ENCODE measurements at regions not wholly inside any gene's neighbourhood (a gene's known extent, or its start where the extent isn't known, plus 50 kb on each side); places are given as distances from the start of the nearest gene placed in this dataset.
"Not testable (repeated sequence)": the region's sequence is repeated elsewhere in the genome, so short reads cannot be mapped to it uniquely, and the experiment has no call there.

DNA sequence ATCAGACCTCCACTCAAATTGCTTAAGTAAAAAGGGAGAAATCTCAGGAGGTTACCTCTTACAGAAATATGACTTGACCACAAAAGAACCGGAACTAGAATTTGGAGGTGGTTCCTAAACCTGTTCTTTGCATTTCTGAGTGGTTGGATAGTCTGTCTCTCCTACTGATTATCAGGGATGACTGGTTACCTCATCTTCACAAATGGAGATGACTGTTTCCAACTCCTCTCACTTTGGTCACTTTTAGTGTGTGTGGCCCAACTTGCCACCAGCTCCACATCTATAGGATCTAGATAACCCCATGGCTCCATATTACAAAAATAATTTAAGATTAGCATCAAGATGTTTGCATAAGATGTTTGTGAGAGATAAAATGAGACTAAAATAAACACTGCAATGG is 95.5 kb downstream of the CCDC71L start:
- H3K4me3 Mint-ChIP-seq, result no peak overlapping the region
- intact Hi-C loops (cut with micrococcal nuclease), result no loop called here
- no peaks in the 10 kb centered on the region for H3K27me3 Mint-ChIP-seq (ENCODE audit: insufficient read depth)
- H3K27ac Mint-ChIP-seq, result no peak overlapping the region
- H3K4me1 Mint-ChIP-seq (ENCODE audit: low read depth), result peaks cover 6% of the 10 kb centered on the region
- no peak for DNase-seq (ENCODE audit: low spot score)
- H3K9me3 Mint-ChIP-seq, result peaks cover 15% of the 10 kb centered on the region
- H3K36me3 Mint-ChIP-seq (ENCODE audit: low read depth), result no peaks in the 10 kb centered on the region

GRCh38 chr7:106563466-106564150 is 97.3 kb downstream of the CCDC71L start:
- intact Hi-C loops (cut with micrococcal nuclease), result no loop called here
- H3K4me1 Mint-ChIP-seq (ENCODE audit: low read depth), result peaks cover 3% of the 10 kb centered on the region
- H3K27me3 Mint-ChIP-seq (ENCODE audit: insufficient read depth), result no peaks in the 10 kb centered on the region
- no peak overlapping the region for H3K27ac Mint-ChIP-seq
- H3K4me3 Mint-ChIP-seq, result no peak overlapping the region
- H3K9me3 Mint-ChIP-seq, result peaks cover 15% of the 10 kb centered on the region
- H3K36me3 Mint-ChIP-seq (ENCODE audit: low read depth), result no peaks in the 10 kb centered on the region
- no peak for DNase-seq (ENCODE audit: low spot score)

DNA sequence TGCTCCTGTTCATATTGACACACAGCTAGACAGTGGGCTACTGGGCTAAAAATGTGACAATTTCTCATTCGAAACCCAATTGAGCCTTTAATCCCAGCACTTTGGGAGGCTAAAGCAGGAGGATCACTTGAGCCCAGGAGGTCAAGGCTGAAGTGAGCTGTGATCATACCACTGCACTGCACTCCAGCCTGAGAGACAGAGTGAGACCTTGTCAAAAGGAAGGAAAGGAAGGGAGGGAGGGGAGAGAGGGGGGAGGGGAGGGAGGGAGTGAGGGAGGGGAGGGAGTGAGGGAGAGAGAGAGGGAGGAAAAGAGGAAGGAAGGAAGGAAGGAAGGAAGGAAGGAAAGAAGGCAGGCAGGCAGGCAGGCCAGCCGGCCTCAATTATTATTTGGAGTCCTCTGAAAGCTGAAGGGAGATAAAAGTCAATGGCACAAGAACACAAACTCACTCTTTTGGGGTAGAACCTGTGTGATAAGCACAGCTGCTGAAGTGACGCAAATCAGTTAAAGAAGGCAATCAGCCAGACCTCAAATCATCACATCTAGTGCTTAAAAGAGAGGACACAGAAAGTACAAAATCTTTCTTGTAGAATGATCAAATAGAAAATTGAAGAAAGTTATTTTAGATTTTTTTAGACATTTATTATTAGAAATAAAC is 98.1 kb downstream of the CCDC71L start:
- peaks cover 13% of the 10 kb centered on the region for H3K9me3 Mint-ChIP-seq
- no peak overlapping the region for H3K27ac Mint-ChIP-seq
- no peaks in the 10 kb centered on the region for H3K4me1 Mint-ChIP-seq (ENCODE audit: low read depth)
- DNase-seq (ENCODE audit: low spot score), result no peak
- H3K27me3 Mint-ChIP-seq (ENCODE audit: insufficient read depth), result peaks cover 2% of the 10 kb centered on the region
- intact Hi-C loops (cut with micrococcal nuclease), result no loop called here
- no peak overlapping the region for H3K4me3 Mint-ChIP-seq
- no peaks in the 10 kb centered on the region for H3K36me3 Mint-ChIP-seq (ENCODE audit: low read depth)

DNA sequence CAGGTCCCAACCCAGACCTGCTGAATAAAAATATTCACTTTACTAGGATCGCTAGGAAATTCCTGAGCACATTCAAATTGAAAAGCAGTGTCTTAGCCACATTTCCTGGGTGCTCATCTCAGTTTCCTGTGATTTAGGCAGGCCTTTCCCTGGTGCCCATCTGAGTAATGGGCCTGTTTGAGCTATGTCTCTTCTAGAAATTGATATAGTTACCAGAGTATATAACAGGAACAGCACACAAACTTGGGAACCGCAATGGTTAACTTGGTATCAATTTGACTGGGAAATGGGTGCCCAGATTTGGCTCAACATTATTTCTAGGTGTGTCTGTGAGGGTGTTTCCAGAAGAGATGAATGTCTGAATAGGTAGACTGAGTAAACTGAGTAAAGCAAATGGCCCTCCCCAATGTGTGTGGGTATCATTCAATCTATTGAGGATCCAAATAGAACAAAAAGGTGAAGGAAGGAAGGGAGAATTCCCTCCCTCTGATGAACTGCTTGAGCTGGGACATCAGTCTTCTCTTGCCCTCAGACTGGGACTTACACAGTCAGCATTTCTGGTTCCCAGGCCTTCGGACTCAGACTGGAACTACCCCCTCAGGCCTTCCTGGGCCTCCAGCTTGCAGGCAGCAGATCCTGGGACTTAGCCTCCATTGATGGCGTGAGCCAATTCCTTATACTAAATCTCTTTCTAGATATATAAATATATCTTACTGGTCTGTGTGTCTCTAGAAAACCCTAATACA is 99.1 kb downstream of the CCDC71L start:
- Mint-ChIP-seq H3K4me3 (no peak overlapping the region), H3K36me3 (ENCODE audit: low read depth) (no peaks in the 10 kb centered on the region), H3K9me3 (peaks cover 5% of the 10 kb centered on the region), H3K27me3 (ENCODE audit: insufficient read depth) (peaks cover 2% of the 10 kb centered on the region), H3K4me1 (ENCODE audit: low read depth) (no peaks in the 10 kb centered on the region), H3K27ac (no peak overlapping the region)
- no peak for DNase-seq (ENCODE audit: low spot score)
- intact Hi-C loops (cut with micrococcal nuclease), result no loop called here

- no peak overlapping the region for H3K27ac Mint-ChIP-seq
Observed at GRCh38 chr7:106561151-106561550, 99.8 kb downstream of the CCDC71L start.

DNA sequence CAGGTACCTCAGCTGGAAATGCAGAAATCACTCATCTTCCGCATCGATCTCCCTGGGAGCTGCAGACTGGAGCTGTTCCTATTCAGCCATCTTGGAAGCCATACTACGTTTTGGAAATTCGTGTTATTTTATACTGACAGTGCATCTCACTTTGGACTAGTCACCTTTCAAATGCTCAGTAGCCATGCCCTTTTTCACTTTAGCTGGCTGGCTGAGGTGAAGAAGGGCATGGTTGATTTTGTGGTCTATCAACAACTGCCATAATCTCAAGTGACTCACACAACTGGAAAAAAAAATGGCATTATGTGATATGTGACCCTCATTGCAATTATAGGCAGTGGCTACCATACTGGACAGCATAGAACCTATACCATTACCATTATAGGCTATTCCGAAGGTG is 100.5 kb downstream of the CCDC71L start:
- no peak overlapping the region for H3K27ac Mint-ChIP-seq
- no peaks in the 10 kb centered on the region for H3K4me1 Mint-ChIP-seq (ENCODE audit: low read depth)
- H3K27me3 Mint-ChIP-seq (ENCODE audit: insufficient read depth), result peaks cover 2% of the 10 kb centered on the region
- H3K36me3 Mint-ChIP-seq (ENCODE audit: low read depth), result no peaks in the 10 kb centered on the region
- intact Hi-C loops (cut with micrococcal nuclease), result no loop called here
- H3K9me3 Mint-ChIP-seq, result no peaks in the 10 kb centered on the region
- DNase-seq (ENCODE audit: low spot score), result no peak
- H3K4me3 Mint-ChIP-seq, result no peak overlapping the region

More at GRCh38 chr7:106561151-106561550, 99.8 kb downstream of the CCDC71L start:
- Mint-ChIP-seq H3K4me1 (ENCODE audit: low read depth) (no peaks in the 10 kb centered on the region), H3K27me3 (ENCODE audit: insufficient read depth) (peaks cover 2% of the 10 kb centered on the region), H3K36me3 (ENCODE audit: low read depth) (no peaks in the 10 kb centered on the region), H3K4me3 (no peak overlapping the region), H3K9me3 (no peaks in the 10 kb centered on the region)
- no peak for DNase-seq (ENCODE audit: low spot score)
- intact Hi-C loops (cut with micrococcal nuclease), result no loop called here

GRCh38 chr7:106556244-106556643 is 104.7 kb downstream of the CCDC71L start:
- H3K9me3 Mint-ChIP-seq; H3K36me3 Mint-ChIP-seq (ENCODE audit: low read depth); intact Hi-C loops (cut with micrococcal nuclease); DNase-seq (ENCODE audit: low spot score); H3K4me1 Mint-ChIP-seq (ENCODE audit: low read depth); H3K27me3 Mint-ChIP-seq (ENCODE audit: insufficient read depth); H3K4me3 Mint-ChIP-seq; H3K27ac Mint-ChIP-seq: not testable (repeated sequence)

GRCh38 chr7:106554623-106555022 is 106.3 kb downstream of the CCDC71L start:
- H3K4me3 Mint-ChIP-seq; intact Hi-C loops (cut with micrococcal nuclease); H3K27ac Mint-ChIP-seq; H3K4me1 Mint-ChIP-seq (ENCODE audit: low read depth); H3K36me3 Mint-ChIP-seq (ENCODE audit: low read depth); DNase-seq (ENCODE audit: low spot score); H3K27me3 Mint-ChIP-seq (ENCODE audit: insufficient read depth); H3K9me3 Mint-ChIP-seq: not testable (repeated sequence)

DNA sequence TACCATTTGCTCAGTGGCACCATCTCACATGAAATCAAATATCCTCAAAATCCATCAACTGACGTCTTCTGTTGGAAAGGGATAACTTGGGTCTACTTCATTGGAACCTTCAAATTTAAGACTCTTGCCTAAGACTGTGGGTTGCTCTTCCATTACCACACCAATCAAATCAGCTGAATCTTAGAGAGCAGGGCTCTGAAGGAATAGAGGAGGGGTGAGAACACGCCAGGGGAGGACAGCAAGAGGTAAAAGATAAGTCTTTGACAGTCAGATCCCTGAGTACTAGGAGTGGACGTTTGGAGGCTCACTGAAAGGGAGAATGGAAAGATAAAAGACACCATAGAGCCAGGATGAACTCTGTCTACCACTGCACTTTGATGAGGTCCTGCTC is 107.5 kb downstream of the CCDC71L start:
- DNase-seq (ENCODE audit: low spot score), result no peak
- no peak overlapping the region for H3K27ac Mint-ChIP-seq
- peaks cover 2% of the 10 kb centered on the region for H3K27me3 Mint-ChIP-seq (ENCODE audit: insufficient read depth)
- H3K4me3 Mint-ChIP-seq, result no peak overlapping the region
- H3K4me1 Mint-ChIP-seq (ENCODE audit: low read depth), result no peaks in the 10 kb centered on the region
- no peaks in the 10 kb centered on the region for H3K9me3 Mint-ChIP-seq
- H3K36me3 Mint-ChIP-seq (ENCODE audit: low read depth), result peaks cover 3% of the 10 kb centered on the region
- intact Hi-C loops (cut with micrococcal nuclease), result no loop called here

DNA sequence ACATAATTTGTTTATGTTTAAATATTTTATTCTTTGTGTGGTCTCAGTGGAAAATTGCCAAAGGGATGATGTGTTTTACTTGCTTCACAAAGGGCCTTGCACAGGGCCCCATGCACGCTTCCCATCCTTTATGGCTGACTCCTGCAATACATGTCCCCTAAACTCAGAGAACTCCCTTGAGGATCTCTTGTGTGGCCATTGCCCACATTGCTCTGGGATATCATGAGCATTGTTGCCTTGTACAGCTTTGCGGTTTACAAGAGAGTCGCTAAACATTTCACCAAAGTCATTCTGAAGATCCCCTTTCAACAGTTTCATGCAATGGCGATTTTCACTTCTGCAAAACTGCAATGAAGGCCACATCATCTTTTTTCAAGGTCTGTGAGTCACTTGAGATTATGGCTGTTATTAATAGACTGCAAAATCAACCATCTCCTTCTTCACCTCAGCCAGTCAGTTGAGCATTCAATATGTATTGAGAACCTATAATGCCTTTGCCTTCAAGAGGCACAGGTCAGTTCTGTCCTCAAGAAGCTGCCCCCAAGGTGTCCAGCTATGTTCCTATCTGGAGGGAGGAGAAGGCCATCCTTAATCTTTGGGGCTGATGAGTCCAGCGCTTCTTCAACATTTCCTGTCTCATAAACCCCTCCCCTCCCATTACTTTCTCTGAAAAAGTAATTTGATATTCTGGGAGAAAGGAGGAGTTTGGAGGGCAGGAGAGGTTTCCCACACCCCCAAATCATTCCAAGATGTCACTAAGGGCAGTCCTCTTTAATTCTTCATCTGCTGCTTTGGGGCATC is 108.1 kb downstream of the CCDC71L start:
- Mint-ChIP-seq H3K36me3 (ENCODE audit: low read depth) (peaks cover 3% of the 10 kb centered on the region), H3K9me3 (no peaks in the 10 kb centered on the region), H3K4me1 (ENCODE audit: low read depth) (no peaks in the 10 kb centered on the region), H3K27ac (no peak overlapping the region), H3K4me3 (no peak overlapping the region), H3K27me3 (ENCODE audit: insufficient read depth) (no peaks in the 10 kb centered on the region)
- no peak for DNase-seq (ENCODE audit: low spot score)
- intact Hi-C loops (cut with micrococcal nuclease), result no loop called here

- Mint-ChIP-seq H3K27ac (no peak overlapping the region), H3K27me3 (ENCODE audit: insufficient read depth) (no peaks in the 10 kb centered on the region), H3K4me1 (ENCODE audit: low read depth) (no peaks in the 10 kb centered on the region), H3K4me3 (no peak overlapping the region), H3K9me3 (no peaks in the 10 kb centered on the region), H3K36me3 (ENCODE audit: low read depth) (peaks cover 3% of the 10 kb centered on the region)
- no peak for DNase-seq (ENCODE audit: low spot score)
- intact Hi-C loops (cut with micrococcal nuclease), result no loop called here
Observed at GRCh38 chr7:106551936-106552335, 109.0 kb downstream of the CCDC71L start.

DNA sequence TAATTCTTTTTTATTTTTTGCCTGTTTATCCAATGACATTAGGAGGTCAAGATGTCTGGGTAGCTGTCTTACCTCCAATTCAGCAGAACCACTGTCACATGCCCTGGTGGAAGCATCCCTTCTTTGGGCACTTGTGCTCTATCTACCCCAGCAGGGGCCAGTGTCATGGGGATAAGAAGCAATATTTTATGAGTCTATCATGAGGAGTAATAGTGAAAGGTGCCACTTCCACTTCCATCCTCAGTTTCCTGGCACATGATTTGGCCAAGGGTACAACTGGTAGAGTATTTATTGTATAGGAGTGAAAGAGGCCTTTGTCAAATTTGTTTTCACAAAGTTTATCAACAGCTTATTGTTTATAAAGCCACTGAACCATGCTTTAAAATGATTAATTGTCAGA is 112.5 kb downstream of the CCDC71L start:
- Mint-ChIP-seq H3K4me3 (no peak overlapping the region), H3K9me3 (no peaks in the 10 kb centered on the region), H3K36me3 (ENCODE audit: low read depth) (peaks cover 3% of the 10 kb centered on the region), H3K4me1 (ENCODE audit: low read depth) (peaks cover 5% of the 10 kb centered on the region), H3K27ac (no peak overlapping the region), H3K27me3 (ENCODE audit: insufficient read depth) (no peaks in the 10 kb centered on the region)
- intact Hi-C loops (cut with micrococcal nuclease), result loop anchor here (10.0 kb wide), 1 partner anchor 316 kb away; the partner anchor contains the start of gene PIK3CG
- DNase-seq (ENCODE audit: low spot score), result no peak

Measured in activated T-helper 1 cell treated with anti-CD3 and anti-CD28 coated beads, Interleukin-12 subunit alpha, Interleukin-12 subunit beta, Interleukin-2, Interleukin-4 antibody, amounts not matched to agents 30 ng/mL and 10 ng/mL and 1 ng/mL, durations not matched to agents 14 hours and 24 hours and 36 hours (primary cell).